ENCODE measurements at regions not wholly inside any gene's neighbourhood (a gene's known extent, or its start where the extent isn't known, plus 50 kb on each side); places are given as distances from the start of the nearest gene placed in this dataset.
"Not testable (repeated sequence)": the region's sequence is repeated elsewhere in the genome, so short reads cannot be mapped to it uniquely, and the experiment has no call there.

GRCh38 chr5:16311666-16312065 lies 132.1 kb upstream of the MARCHF11 start:
- DNase-seq = no peak
- intact Hi-C loops (cut with DNase I) = no loop called here

GRCh38 chr5:16306812-16307211 lies 127.2 kb upstream of the MARCHF11 start:
- DNase-seq = no peak
- intact Hi-C loops (cut with DNase I) = no loop called here

- DNase-seq = no peak
Observed at GRCh38 chr5:16304846-16305245, 125.3 kb upstream of the MARCHF11 start.

GRCh38 chr5:16296946-16297345 lies 117.4 kb upstream of the MARCHF11 start:
- DNase-seq = no peak
- intact Hi-C loops (cut with DNase I) = no loop called here

More at GRCh38 chr5:16304846-16305245, 125.3 kb upstream of the MARCHF11 start:
- intact Hi-C loops (cut with DNase I) = no loop called here

- intact Hi-C loops (cut with DNase I) = no loop called here
- no peak for DNase-seq
Observed at GRCh38 chr5:16291894-16292293, 112.3 kb upstream of the MARCHF11 start.

- intact Hi-C loops (cut with DNase I) = no loop called here
- no peak for DNase-seq
Observed at GRCh38 chr5:16291474-16291873, 111.9 kb upstream of the MARCHF11 start.

- intact Hi-C loops (cut with DNase I) = no loop called here
- DNase-seq = no peak
Observed at GRCh38 chr5:16283791-16284190, 104.2 kb upstream of the MARCHF11 start.

GRCh38 chr5:16276859-16277258 lies 97.3 kb upstream of the MARCHF11 start:
- intact Hi-C loops (cut with DNase I); DNase-seq: not testable (repeated sequence)

GRCh38 chr5:16271851-16272250 lies 92.3 kb upstream of the MARCHF11 start:
- no peak for DNase-seq
- intact Hi-C loops (cut with DNase I) = no loop called here

GRCh38 chr5:16265141-16265540 lies 85.5 kb upstream of the MARCHF11 start:
- no peak for DNase-seq
- intact Hi-C loops (cut with DNase I) = no loop called here

- intact Hi-C loops (cut with DNase I) = no loop called here
- no peak for DNase-seq
Observed at GRCh38 chr5:16260000-16260399, 80.4 kb upstream of the MARCHF11 start.

- no peak for DNase-seq
- intact Hi-C loops (cut with DNase I) = no loop called here
Observed at GRCh38 chr5:16253856-16254255, 74.3 kb upstream of the MARCHF11 start.

- no peak for DNase-seq
- intact Hi-C loops (cut with DNase I) = no loop called here
Observed at GRCh38 chr5:16245956-16246355, 66.4 kb upstream of the MARCHF11 start.

- intact Hi-C loops (cut with DNase I) = no loop called here
- no peak for DNase-seq
Observed at GRCh38 chr5:16245249-16245648, 65.7 kb upstream of the MARCHF11 start.

- no peak for DNase-seq
- intact Hi-C loops (cut with DNase I) = no loop called here
Observed at GRCh38 chr5:16238018-16238417, 58.4 kb upstream of the MARCHF11 start.

- no peak for DNase-seq
- intact Hi-C loops (cut with DNase I) = no loop called here
Observed at GRCh38 chr5:16234598-16234997, 55.0 kb upstream of the MARCHF11 start.

GRCh38 chr5:16233730-16234129 lies 54.1 kb upstream of the MARCHF11 start:
- intact Hi-C loops (cut with DNase I) = no loop called here
- DNase-seq = no peak

- DNase-seq = no peak
- intact Hi-C loops (cut with DNase I) = no loop called here
Observed at GRCh38 chr5:16229357-16229940, 49.9 kb upstream of the MARCHF11 start.
